Transverse colon (tissue), 4 donors: ENCODE measurements at regions not wholly inside any gene's neighbourhood (a gene's known extent, or its start where the extent isn't known, plus 50 kb on each side); places are given as distances from the start of the nearest gene placed in this dataset.

ENCODE experiments used
- DNase-seq: peaks from one replicate; pipeline ENCODE4 v3.0.0-alpha.2; 2019
- H3K27ac ChIP-seq, 4 donors: fragments of 200-600 bp; sonication (generic); 2 replicates each; pipeline ENCODE4 v1.5.1; 2016 to 2018; ENCODE audit warnings: inconsistent platforms in 4 of 4
- H3K27me3 ChIP-seq: fragments of 200-600 bp; sonication (generic); 2 replicates; pipeline ENCODE4 v1.5.1; 2017; ENCODE audit warnings: inconsistent platforms
- H3K36me3 ChIP-seq, 4 donors: fragments of 200-600 bp; sonication (generic); 2 replicates each; pipeline ENCODE4 v1.5.1; 2017 to 2019; ENCODE audit warnings: inconsistent platforms in 4 of 4
- H3K4me1 ChIP-seq, 4 donors: fragments of 200-600 bp; sonication (generic); 2 replicates each; pipeline ENCODE4 v1.5.1; 2017 to 2020; ENCODE audit warnings: inconsistent platforms in 4 of 4
- H3K4me3 ChIP-seq, 4 donors: fragments of 200-600 bp; sonication (generic); 1 replicate in 1 of 4; 2 replicates in 3 of 4; pipeline versions ENCODE4 v1.5.1 to v1.6.1; 2017 to 2019; ENCODE audit warnings: inconsistent platforms in 4 of 4
- H3K9me3 ChIP-seq, 2 donors: fragments of 200-600 bp; sonication (generic); 2 replicates each; pipeline ENCODE4 v1.5.1; 2017 to 2019; ENCODE audit warnings: inconsistent platforms in 2 of 2
- EP300 ChIP-seq: sonication (generic); formaldehyde crosslinking; IDR thresholded peaks from one replicate; pipeline ENCODE4 v1.6.1; 2017; ENCODE audit warnings: antibody characterized with exemption, low read depth
- POLR2A ChIP-seq: fragments of 450-650 bp; IDR thresholded peaks from one replicate; pipeline ENCODE4 v1.6.1; 2016; ENCODE audit warnings: antibody characterized with exemption, mild to moderate bottlenecking, moderate library complexity
- POLR2AphosphoS5 ChIP-seq, 3 donors: sonication (generic); formaldehyde crosslinking; IDR thresholded peaks; one replicate each; pipeline ENCODE4 v1.6.1; 2016; ENCODE audit warnings: antibody characterized with exemption in 3 of 3
- WGBS, 2 donors: methylation state at CpG; one replicate each; pipeline ENCODE4 v1.1.5; 2018; ENCODE audit warnings: low coverage in 1 of 2; 5-methylcytosine and 5-hydroxymethylcytosine counted together
- in situ Hi-C, 4 donors: fragments of 200-750 bp; cut with MboI; loops; one replicate each; pipeline versions ENCODE4 v1.15.0 to v1.15.1; 2017; ENCODE audit warnings: low sequenced_read_pairs in 3 of 4, low pct_ligation_motif_present in 1 of 4, low pct_unique_long_range_greater_than_20kb in 1 of 4
- intact Hi-C: fragments of 100-400 bp; cut with DNase I; formaldehyde crosslinking; loops from one replicate; pipeline ENCODE4 v1.15.1; 2023; ENCODE audit warnings: low total_unique reads
- TF ChIP-seq, protein P1 (sequence below), 5 experiments: fragments of 200-600 bp in 3 of 5; fragments of 450-650 bp in 2 of 5; sonication (generic) in 3 of 5; IDR thresholded peaks; 1 replicate in 2 of 5; 2 replicates in 3 of 5; pipeline ENCODE4 v1.5.1; 2016 to 2017; ENCODE audit warnings: antibody characterized with exemption in 5 of 5, inconsistent platforms in 3 of 5, mild to moderate bottlenecking in 2 of 5, moderate library complexity in 1 of 5

DNA sequence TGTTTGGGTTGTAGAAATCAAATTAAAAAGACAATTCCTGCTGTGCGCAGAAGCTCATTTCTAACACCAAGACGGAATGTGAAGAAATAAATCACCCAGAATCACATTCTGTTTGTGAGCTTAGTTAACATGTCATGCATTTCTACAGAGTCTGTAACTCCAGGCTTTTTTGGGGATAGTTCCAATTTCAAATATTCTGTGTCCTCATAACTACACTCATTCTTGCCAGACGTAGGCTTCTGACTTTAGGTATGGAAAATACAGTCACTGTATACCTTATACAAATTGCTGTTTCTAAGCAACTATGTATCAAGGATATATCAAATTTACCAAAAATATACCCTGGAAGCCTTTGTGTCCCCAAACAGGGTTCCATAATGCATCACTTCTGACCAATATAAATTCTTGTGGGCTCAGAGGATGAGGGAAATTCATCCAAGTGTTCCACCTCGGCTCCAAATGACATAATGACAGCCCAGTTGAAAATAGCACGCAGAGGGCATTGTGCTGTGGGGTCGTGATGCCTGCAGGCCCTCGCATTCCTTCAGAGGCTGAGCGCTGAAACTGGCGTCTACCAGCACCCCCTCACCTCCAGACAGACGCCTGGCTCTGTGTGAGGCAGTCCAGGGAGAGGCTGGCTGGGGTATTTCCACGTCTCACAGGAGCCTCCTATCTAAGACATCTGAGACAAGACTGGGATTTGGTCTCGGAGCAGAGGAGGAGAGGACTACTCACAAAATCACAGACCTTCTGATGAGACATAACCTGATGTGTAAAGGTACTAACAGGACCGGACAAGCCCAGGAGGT, 79.8 kb downstream of the KLF4 start:
- H3K4me1 ChIP-seq, result no peaks in the 10 kb centered on the region
- no peak for TF ChIP-seq POLR2AphosphoS5 (IDR thresholded peaks at IDR 0.05)
- no peak for TF ChIP-seq EP300
- TF ChIP-seq, protein P1, sequence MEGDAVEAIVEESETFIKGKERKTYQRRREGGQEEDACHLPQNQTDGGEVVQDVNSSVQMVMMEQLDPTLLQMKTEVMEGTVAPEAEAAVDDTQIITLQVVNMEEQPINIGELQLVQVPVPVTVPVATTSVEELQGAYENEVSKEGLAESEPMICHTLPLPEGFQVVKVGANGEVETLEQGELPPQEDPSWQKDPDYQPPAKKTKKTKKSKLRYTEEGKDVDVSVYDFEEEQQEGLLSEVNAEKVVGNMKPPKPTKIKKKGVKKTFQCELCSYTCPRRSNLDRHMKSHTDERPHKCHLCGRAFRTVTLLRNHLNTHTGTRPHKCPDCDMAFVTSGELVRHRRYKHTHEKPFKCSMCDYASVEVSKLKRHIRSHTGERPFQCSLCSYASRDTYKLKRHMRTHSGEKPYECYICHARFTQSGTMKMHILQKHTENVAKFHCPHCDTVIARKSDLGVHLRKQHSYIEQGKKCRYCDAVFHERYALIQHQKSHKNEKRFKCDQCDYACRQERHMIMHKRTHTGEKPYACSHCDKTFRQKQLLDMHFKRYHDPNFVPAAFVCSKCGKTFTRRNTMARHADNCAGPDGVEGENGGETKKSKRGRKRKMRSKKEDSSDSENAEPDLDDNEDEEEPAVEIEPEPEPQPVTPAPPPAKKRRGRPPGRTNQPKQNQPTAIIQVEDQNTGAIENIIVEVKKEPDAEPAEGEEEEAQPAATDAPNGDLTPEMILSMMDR (IDR thresholded peaks at IDR 0.05), result no peak
- no peak for TF ChIP-seq POLR2A
- in situ Hi-C loops, result loop anchor here in 2 of 4 donors (10.0 to 25.0 kb wide), 2 partner anchors 1345 to 1353 kb away; no protein-coding TSS in a partner anchor
- no peaks in the 10 kb centered on the region for H3K36me3 ChIP-seq
- H3K27me3 ChIP-seq, result no peaks in the 10 kb centered on the region
- 75 to 85% methylated on average over 3 to 12 of the region's 13 CpGs for WGBS, 2 donors
- intact Hi-C loops, result no loop called here
- DNase-seq, result no peak
- no peaks in the 10 kb centered on the region for H3K9me3 ChIP-seq
- no peak overlapping the region for H3K27ac ChIP-seq
- no peak overlapping the region for H3K4me3 ChIP-seq

DNA sequence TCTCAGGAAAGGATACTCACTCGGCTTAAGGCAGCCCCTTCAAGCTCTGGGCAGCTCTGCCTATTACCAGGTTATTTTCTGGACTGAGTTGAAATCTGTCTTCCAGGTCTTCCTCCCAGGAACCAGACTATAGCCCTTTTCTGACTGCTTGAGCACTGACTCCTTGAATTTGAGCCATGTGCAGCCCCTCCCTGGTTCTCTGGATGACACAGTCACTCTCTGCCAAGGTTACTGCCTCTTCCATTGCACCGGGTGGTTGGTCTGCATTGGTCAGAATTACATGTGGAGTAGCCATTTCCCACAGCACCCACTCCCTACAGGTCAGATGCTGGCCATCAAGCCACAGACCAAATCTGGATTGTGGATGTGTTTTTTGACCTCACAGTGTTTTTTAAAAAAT, 81.9 kb downstream of the KLF4 start:
- Histone ChIP-seq H3K27ac (no peak overlapping the region), H3K4me3 (no peak overlapping the region), H3K27me3 (no peaks in the 10 kb centered on the region), H3K9me3 (no peaks in the 10 kb centered on the region), H3K36me3 (no peaks in the 10 kb centered on the region), H3K4me1 (peaks cover 0 to 4% (median 0%) of the 10 kb centered on the region in 4 donors)
- 69% methylated on average over 2 of the region's 2 CpGs; no CpG with 5 or more reads in 1 of the 2 donors for whole genome bisulfite sequencing, 2 donors
- intact Hi-C loops (no loop called here), in situ Hi-C loops (loop anchor here in 1 of 4 donors (25.0 kb wide), 1 partner anchor 1355 kb away; no protein-coding TSS in a partner anchor)
- TF ChIP-seq EP300 (no peak), POLR2A (no peak), POLR2AphosphoS5 (IDR thresholded peaks at IDR 0.05) (no peak)
- TF ChIP-seq, protein P1 (IDR thresholded peaks at IDR 0.05), result no peak
- DNase-seq, result no peak

DNA sequence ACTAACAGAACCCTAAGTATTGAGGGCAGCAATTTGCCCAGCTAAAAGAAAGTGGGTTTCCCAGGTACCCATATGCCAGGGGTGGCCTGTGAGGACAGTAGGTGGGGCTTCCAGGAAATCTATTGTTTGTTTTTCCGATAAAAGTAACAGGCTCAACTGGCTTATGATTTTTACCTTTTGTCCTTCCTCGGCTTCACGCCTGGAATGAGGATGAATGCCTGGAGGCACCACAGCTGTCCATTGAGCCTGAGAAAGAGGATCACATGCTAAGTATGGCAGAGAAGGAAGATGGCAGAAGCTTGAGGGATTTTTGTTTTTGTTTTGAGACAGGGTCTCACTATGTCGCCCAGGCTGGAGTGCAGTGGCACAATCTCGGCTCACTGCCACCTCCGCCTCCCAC, 84.1 kb downstream of the KLF4 start:
- 87 to 95% methylated on average over 4 to 6 of the region's 6 CpGs for WGBS, 2 donors
- in situ Hi-C loops (loop anchor here in 1 of 4 donors (25.0 kb wide), 1 partner anchor 1357 kb away; no protein-coding TSS in a partner anchor), intact Hi-C loops (no loop called here)
- no peak for TF ChIP-seq EP300
- TF ChIP-seq, protein P1 (IDR thresholded peaks at IDR 0.05), result no peak
- no peak for TF ChIP-seq POLR2A
- no peak for TF ChIP-seq POLR2AphosphoS5 (IDR thresholded peaks at IDR 0.05)
- DNase-seq, result no peak
- no peaks in the 10 kb centered on the region for H3K36me3 ChIP-seq
- no peaks in the 10 kb centered on the region for H3K27me3 ChIP-seq
- no peak overlapping the region for H3K4me3 ChIP-seq
- no peak overlapping the region for H3K27ac ChIP-seq
- no peaks in the 10 kb centered on the region for H3K9me3 ChIP-seq
- H3K4me1 ChIP-seq, result peaks cover 0 to 4% (median 0%) of the 10 kb centered on the region in 4 donors

DNA sequence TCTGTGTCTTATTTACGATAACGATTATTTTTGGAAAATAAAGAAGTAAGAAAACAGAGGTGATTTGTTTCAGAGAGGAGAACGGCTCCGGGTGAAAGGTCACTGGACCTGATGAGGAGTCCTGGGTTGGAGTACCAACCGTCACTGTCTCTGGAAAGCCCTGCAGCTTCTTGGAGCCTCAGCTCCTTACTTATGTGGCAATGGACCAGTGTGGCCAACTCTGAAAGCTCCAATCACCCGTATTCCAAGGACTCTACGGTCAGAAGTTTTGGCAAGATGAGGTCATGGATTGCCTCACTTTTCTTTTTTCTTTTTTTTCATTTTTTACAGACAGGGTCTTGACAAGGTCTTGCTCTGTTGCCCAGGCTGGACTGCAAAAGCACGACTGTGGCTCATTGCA, 84.8 kb downstream of the KLF4 start:
- Histone ChIP-seq H3K4me1 (peaks cover 0 to 4% (median 0%) of the 10 kb centered on the region in 4 donors), H3K27me3 (no peaks in the 10 kb centered on the region), H3K27ac (no peak overlapping the region), H3K36me3 (no peaks in the 10 kb centered on the region), H3K4me3 (no peak overlapping the region), H3K9me3 (no peaks in the 10 kb centered on the region)
- in situ Hi-C loops (loop anchor here in 1 of 4 donors (25.0 kb wide), 1 partner anchor 1358 kb away; no protein-coding TSS in a partner anchor), intact Hi-C loops (no loop called here)
- 77 to 81% methylated on average over 7 to 8 of the region's 8 CpGs for WGBS, 2 donors
- no peak for DNase-seq
- no peak for TF ChIP-seq POLR2AphosphoS5 (IDR thresholded peaks at IDR 0.05)
- no peak for TF ChIP-seq POLR2A
- TF ChIP-seq, protein P1 (IDR thresholded peaks at IDR 0.05), result no peak
